ENCODE measurements at regions not wholly inside any gene's neighbourhood (a gene's known extent, or its start where the extent isn't known, plus 50 kb on each side); places are given as distances from the start of the nearest gene placed in this dataset.
"Not testable (repeated sequence)": the region's sequence is repeated elsewhere in the genome, so short reads cannot be mapped to it uniquely, and the experiment has no call there.

GRCh38 chr2:150811259-150811855 lies 323.9 kb upstream of the RND3 start:
- peak in 1 of 2 donors; percentile 68 for DNase-seq (ENCODE audit: low spot score in 2 of 2)
- TF ChIP-seq, protein P1, sequence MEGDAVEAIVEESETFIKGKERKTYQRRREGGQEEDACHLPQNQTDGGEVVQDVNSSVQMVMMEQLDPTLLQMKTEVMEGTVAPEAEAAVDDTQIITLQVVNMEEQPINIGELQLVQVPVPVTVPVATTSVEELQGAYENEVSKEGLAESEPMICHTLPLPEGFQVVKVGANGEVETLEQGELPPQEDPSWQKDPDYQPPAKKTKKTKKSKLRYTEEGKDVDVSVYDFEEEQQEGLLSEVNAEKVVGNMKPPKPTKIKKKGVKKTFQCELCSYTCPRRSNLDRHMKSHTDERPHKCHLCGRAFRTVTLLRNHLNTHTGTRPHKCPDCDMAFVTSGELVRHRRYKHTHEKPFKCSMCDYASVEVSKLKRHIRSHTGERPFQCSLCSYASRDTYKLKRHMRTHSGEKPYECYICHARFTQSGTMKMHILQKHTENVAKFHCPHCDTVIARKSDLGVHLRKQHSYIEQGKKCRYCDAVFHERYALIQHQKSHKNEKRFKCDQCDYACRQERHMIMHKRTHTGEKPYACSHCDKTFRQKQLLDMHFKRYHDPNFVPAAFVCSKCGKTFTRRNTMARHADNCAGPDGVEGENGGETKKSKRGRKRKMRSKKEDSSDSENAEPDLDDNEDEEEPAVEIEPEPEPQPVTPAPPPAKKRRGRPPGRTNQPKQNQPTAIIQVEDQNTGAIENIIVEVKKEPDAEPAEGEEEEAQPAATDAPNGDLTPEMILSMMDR (IDR thresholded peaks at IDR 0.05), result no peak
- TF ChIP-seq POLR2A (IDR thresholded peaks at IDR 0.05), result no peak
- no peak overlapping the region for H3K4me3 ChIP-seq (ENCODE audit: low read depth, poor library complexity, severe bottlenecking)
- WGBS, 2 donors, result 18% methylated on average over 5 of the region's 5 CpGs
- intact Hi-C loops (cut with DNase I; ENCODE audit: low total_unique reads), result no loop called here

DNA sequence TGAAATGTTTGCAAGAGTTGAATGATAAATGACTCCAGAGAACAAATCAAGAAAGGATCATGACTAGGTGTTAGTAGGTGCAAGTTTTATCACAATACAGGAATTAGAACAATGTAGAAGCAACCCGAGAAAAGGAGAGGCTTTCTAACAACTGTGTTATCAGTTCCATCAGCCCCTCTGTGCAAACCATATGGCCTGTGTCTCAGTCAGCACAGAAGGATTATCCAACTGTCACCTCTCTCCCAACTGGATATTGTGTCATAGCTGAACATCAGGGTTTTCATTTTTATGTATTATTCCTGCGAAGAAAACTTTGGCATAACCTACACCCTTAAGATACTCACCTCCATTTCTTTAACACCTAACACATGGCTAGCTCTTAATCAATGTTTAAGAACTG lies 321.6 kb upstream of the RND3 start:
- intact Hi-C loops (cut with DNase I; ENCODE audit: low total_unique reads), result no loop called here
- WGBS, 2 donors, result 77 to 83% methylated on average over 2 of the region's 2 CpGs
- no peak for DNase-seq (ENCODE audit: low spot score in 2 of 2)
- TF ChIP-seq, protein P1 (IDR thresholded peaks at IDR 0.05), result no peak
- TF ChIP-seq POLR2A (IDR thresholded peaks at IDR 0.05), result no peak
- no peak overlapping the region for H3K4me3 ChIP-seq (ENCODE audit: low read depth, poor library complexity, severe bottlenecking)

GRCh38 chr2:150806336-150806735 lies 318.9 kb upstream of the RND3 start:
- H3K4me3 ChIP-seq (ENCODE audit: low read depth, poor library complexity, severe bottlenecking), result no peak overlapping the region
- no peak for DNase-seq (ENCODE audit: low spot score in 2 of 2)
- TF ChIP-seq, protein P1 (IDR thresholded peaks at IDR 0.05), result no peak
- no peak for TF ChIP-seq POLR2A (IDR thresholded peaks at IDR 0.05)
- intact Hi-C loops (cut with DNase I; ENCODE audit: low total_unique reads), result no loop called here
- 58 to 60% methylated on average over 4 of the region's 4 CpGs for WGBS, 2 donors

GRCh38 chr2:150803689-150804398 lies 316.4 kb upstream of the RND3 start:
- H3K4me3 ChIP-seq (ENCODE audit: low read depth, poor library complexity, severe bottlenecking), result no peak overlapping the region
- DNase-seq (ENCODE audit: low spot score in 2 of 2), result no peak
- no peak for TF ChIP-seq POLR2A (IDR thresholded peaks at IDR 0.05)
- TF ChIP-seq, protein P1 (IDR thresholded peaks at IDR 0.05), result no peak
- intact Hi-C loops (cut with DNase I; ENCODE audit: low total_unique reads), result no loop called here
- WGBS, 2 donors, result 75% methylated on average over 6 of the region's 6 CpGs

DNA sequence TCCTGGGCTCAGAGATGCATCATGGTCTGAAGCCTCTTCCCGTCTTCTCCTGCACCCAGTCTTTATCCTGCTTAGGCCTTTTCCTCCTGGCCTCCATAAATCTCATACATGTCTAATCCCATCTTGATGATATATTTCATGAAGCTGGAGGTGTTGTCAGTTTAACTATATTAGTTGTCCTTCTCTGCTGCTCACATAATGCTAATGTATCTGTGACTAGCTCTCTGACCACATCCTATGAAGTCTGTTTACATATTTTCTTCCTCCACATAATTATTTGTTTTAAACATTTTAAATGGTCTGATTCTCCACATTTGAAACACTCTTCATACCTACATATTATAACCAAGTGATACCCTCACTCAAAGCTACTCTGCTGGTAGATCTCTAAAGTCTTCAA lies 315.2 kb upstream of the RND3 start:
- intact Hi-C loops (cut with DNase I; ENCODE audit: low total_unique reads), result no loop called here
- WGBS, 2 donors, result 91 to 92% methylated on average over 1 of the region's 1 CpG
- TF ChIP-seq POLR2A (IDR thresholded peaks at IDR 0.05), result no peak
- TF ChIP-seq, protein P1 (IDR thresholded peaks at IDR 0.05), result no peak
- DNase-seq (ENCODE audit: low spot score in 2 of 2), result no peak
- H3K4me3 ChIP-seq (ENCODE audit: low read depth, poor library complexity, severe bottlenecking), result no peak overlapping the region

DNA sequence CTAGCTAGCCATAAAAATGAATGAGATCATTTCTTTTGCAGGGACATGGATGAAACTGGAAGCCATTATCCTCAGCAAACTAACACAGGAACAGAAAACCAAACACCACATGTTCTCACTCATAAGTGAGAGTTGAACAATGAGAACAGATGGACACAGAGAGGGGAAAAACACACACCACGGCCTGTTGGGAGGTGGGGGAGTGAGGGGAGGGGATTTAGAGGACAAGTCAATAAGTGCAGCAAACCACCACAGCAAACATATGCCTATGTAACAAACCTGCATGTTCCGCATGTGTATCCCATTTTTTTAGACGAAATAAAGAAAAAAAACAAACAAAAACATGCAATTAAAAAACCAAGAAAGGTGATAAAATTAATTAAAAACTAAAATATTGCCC lies 308.8 kb upstream of the RND3 start:
- H3K4me3 ChIP-seq (ENCODE audit: low read depth, poor library complexity, severe bottlenecking); DNase-seq (ENCODE audit: low spot score in 2 of 2); intact Hi-C loops (cut with DNase I; ENCODE audit: low total_unique reads): not testable (repeated sequence)
- WGBS, 2 donors, result 71 to 72% methylated on average over 3 of the region's 3 CpGs
